ENCODE measurements at regions not wholly inside any gene's neighbourhood (a gene's known extent, or its start where the extent isn't known, plus 50 kb on each side); places are given as distances from the start of the nearest gene placed in this dataset.

- no peaks in the 10 kb centered on the region for H3K9me3 ChIP-seq (ENCODE audit: control extremely low read depth in 1 of 5, control insufficient read depth in 4 of 5, insufficient read depth in 2 of 5, low read depth in 1 of 5, low read length in 4 of 5)
- no peaks in the 10 kb centered on the region for H3K36me3 ChIP-seq (ENCODE audit: control insufficient read depth in 4 of 4, insufficient read depth in 4 of 4, low read length in 3 of 4)
- H3K4me1 ChIP-seq (ENCODE audit: control extremely low read depth in 1 of 4, control insufficient read depth in 4 of 4, insufficient read depth in 4 of 4, low read length in 3 of 4): no peaks in the 10 kb centered on the region
- POLR2A ChIA-PET: no interaction called here
- DNase-seq: no peak
- no peak overlapping the region for H3K27ac ChIP-seq (ENCODE audit: insufficient read depth in 1 of 2, low read depth in 1 of 2, low read length in 2 of 2, poor library complexity in 1 of 2, severe bottlenecking in 2 of 2)
- CTCF ChIA-PET: no interaction called here
- H3K4me3 ChIP-seq (ENCODE audit: control insufficient read depth in 1 of 7, extremely low read depth in 1 of 7, insufficient read depth in 4 of 7, low read depth in 2 of 7, low read length in 6 of 7): no peak overlapping the region
- H3K27me3 ChIP-seq (replicated peaks in 2 of 5; ENCODE audit: control insufficient read depth in 4 of 5, insufficient read depth in 5 of 5, low read length in 4 of 5): no peaks in the 10 kb centered on the region
Observed at GRCh38 chr4:65265526-65265925, 404.8 kb downstream of the EPHA5 start.

DNA sequence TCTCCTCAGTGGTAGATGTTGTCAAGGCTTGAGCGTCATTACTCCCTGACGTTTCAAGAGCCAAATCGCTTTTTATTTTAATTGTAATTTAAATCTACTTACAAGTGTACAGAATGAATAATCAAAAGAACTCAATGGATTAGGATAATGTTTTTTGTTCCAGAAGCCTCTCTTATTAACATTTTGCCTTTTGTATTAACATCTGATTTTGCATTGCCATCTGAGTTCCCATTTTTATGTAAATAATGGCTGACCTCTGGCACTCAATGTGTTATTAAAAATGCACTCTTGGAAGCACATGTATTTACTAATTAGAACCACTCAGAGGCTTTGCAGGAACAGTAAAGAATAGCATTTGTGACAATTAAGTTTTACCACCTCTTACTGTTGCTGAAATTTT, 411.0 kb downstream of the EPHA5 start:
- CTCF ChIA-PET: no interaction called here

DNA sequence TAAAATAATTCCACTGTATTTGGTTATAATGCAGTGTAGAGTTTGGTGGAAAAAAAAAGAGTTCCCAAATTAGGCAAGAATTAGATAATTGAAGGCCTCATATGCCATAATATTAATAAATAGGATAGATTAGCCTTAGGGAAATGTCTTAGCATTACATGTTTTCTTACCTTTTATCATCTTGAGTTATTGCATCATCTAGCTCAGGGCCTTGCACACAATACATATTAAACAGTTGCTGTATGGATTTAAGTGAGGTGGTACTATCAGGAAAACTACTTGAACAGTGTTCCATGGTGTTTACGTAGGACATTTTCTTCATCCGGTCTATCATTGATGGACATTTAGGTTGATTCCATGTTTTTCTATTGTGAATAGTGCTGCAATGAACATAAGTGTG, 419.4 kb downstream of the EPHA5 start:
- no peaks in the 10 kb centered on the region for H3K36me3 ChIP-seq (ENCODE audit: control insufficient read depth in 4 of 4, insufficient read depth in 4 of 4, low read length in 3 of 4)
- ChIA-PET POLR2A (no interaction called here), CTCF (no interaction called here)
- H3K4me3 ChIP-seq (ENCODE audit: control insufficient read depth in 1 of 7, extremely low read depth in 1 of 7, insufficient read depth in 4 of 7, low read depth in 2 of 7, low read length in 6 of 7): no peak overlapping the region
- H3K27me3 ChIP-seq (replicated peaks in 2 of 5; ENCODE audit: control insufficient read depth in 4 of 5, insufficient read depth in 5 of 5, low read length in 4 of 5): no peaks in the 10 kb centered on the region
- DNase-seq: no peak
- no peaks in the 10 kb centered on the region for H3K9me3 ChIP-seq (ENCODE audit: control extremely low read depth in 1 of 5, control insufficient read depth in 4 of 5, insufficient read depth in 2 of 5, low read depth in 1 of 5, low read length in 4 of 5)
- no peak overlapping the region for H3K27ac ChIP-seq (ENCODE audit: insufficient read depth in 1 of 2, low read depth in 1 of 2, low read length in 2 of 2, poor library complexity in 1 of 2, severe bottlenecking in 2 of 2)
- no CpG with 5 or more reads among the region's 2 CpGs for WGBS (ENCODE audit: insufficient coverage)
- H3K4me1 ChIP-seq (ENCODE audit: control extremely low read depth in 1 of 4, control insufficient read depth in 4 of 4, insufficient read depth in 4 of 4, low read length in 3 of 4): no peaks in the 10 kb centered on the region

More for the DNA sequence above, 411.0 kb downstream of the EPHA5 start:
- H3K9me3 ChIP-seq (ENCODE audit: control extremely low read depth in 1 of 5, control insufficient read depth in 4 of 5, insufficient read depth in 2 of 5, low read depth in 1 of 5, low read length in 4 of 5): no peaks in the 10 kb centered on the region
- H3K4me3 ChIP-seq (ENCODE audit: control insufficient read depth in 1 of 7, extremely low read depth in 1 of 7, insufficient read depth in 4 of 7, low read depth in 2 of 7, low read length in 6 of 7): no peak overlapping the region
- DNase-seq: no peak
- no peak overlapping the region for H3K27ac ChIP-seq (ENCODE audit: insufficient read depth in 1 of 2, low read depth in 1 of 2, low read length in 2 of 2, poor library complexity in 1 of 2, severe bottlenecking in 2 of 2)
- no peaks in the 10 kb centered on the region for H3K4me1 ChIP-seq (ENCODE audit: control extremely low read depth in 1 of 4, control insufficient read depth in 4 of 4, insufficient read depth in 4 of 4, low read length in 3 of 4)
- WGBS (ENCODE audit: insufficient coverage): no CpG with 5 or more reads among the region's 3 CpGs
- POLR2A ChIA-PET: no interaction called here
- no peaks in the 10 kb centered on the region for H3K27me3 ChIP-seq (replicated peaks in 2 of 5; ENCODE audit: control insufficient read depth in 4 of 5, insufficient read depth in 5 of 5, low read length in 4 of 5)
- H3K36me3 ChIP-seq (ENCODE audit: control insufficient read depth in 4 of 4, insufficient read depth in 4 of 4, low read length in 3 of 4): no peaks in the 10 kb centered on the region

DNA sequence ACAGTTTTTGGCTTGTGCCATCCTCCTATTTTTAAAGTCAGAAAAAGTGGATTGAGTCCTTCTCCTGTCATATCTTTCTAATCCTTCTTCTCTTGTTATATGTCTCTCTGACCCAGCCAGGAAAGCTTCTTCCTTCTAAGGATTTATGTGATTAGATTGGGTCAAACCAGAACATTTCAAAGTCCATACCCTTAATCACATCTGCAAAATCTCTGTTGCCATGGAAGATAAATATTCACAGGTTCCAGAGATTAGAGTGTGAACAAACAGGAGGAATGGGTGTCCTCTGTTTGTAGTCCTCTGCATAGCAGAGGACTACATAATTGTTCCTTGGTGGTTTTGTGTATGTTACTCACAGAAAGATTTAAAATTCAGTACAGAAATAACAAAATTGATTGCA, 421.2 kb downstream of the EPHA5 start:
- no peak for DNase-seq
- H3K4me3 ChIP-seq (ENCODE audit: control insufficient read depth in 1 of 7, extremely low read depth in 1 of 7, insufficient read depth in 4 of 7, low read depth in 2 of 7, low read length in 6 of 7): no peak overlapping the region
- no peaks in the 10 kb centered on the region for H3K4me1 ChIP-seq (ENCODE audit: control extremely low read depth in 1 of 4, control insufficient read depth in 4 of 4, insufficient read depth in 4 of 4, low read length in 3 of 4)
- H3K36me3 ChIP-seq (ENCODE audit: control insufficient read depth in 4 of 4, insufficient read depth in 4 of 4, low read length in 3 of 4): no peaks in the 10 kb centered on the region
- CTCF ChIA-PET: no interaction called here
- H3K27me3 ChIP-seq (replicated peaks in 2 of 5; ENCODE audit: control insufficient read depth in 4 of 5, insufficient read depth in 5 of 5, low read length in 4 of 5): no peaks in the 10 kb centered on the region
- no peak overlapping the region for H3K27ac ChIP-seq (ENCODE audit: insufficient read depth in 1 of 2, low read depth in 1 of 2, low read length in 2 of 2, poor library complexity in 1 of 2, severe bottlenecking in 2 of 2)
- H3K9me3 ChIP-seq (ENCODE audit: control extremely low read depth in 1 of 5, control insufficient read depth in 4 of 5, insufficient read depth in 2 of 5, low read depth in 1 of 5, low read length in 4 of 5): peaks cover 0 to 1% (median 0%) of the 10 kb centered on the region in 5 experiments
- POLR2A ChIA-PET: no interaction called here

GRCh38 chr4:65242156-65242846, 428.0 kb downstream of the EPHA5 start:
- H3K4me3 ChIP-seq (ENCODE audit: control insufficient read depth in 1 of 7, extremely low read depth in 1 of 7, insufficient read depth in 4 of 7, low read depth in 2 of 7, low read length in 6 of 7): no peak overlapping the region
- H3K9me3 ChIP-seq (ENCODE audit: control extremely low read depth in 1 of 5, control insufficient read depth in 4 of 5, insufficient read depth in 2 of 5, low read depth in 1 of 5, low read length in 4 of 5): peaks cover 0 to 1% (median 0%) of the 10 kb centered on the region in 5 experiments
- ChIA-PET CTCF (no interaction called here), POLR2A (no interaction called here)
- H3K27me3 ChIP-seq (replicated peaks in 2 of 5; ENCODE audit: control insufficient read depth in 4 of 5, insufficient read depth in 5 of 5, low read length in 4 of 5): no peaks in the 10 kb centered on the region
- H3K36me3 ChIP-seq (ENCODE audit: control insufficient read depth in 4 of 4, insufficient read depth in 4 of 4, low read length in 3 of 4): no peaks in the 10 kb centered on the region
- no peak for DNase-seq
- H3K27ac ChIP-seq (ENCODE audit: insufficient read depth in 1 of 2, low read depth in 1 of 2, low read length in 2 of 2, poor library complexity in 1 of 2, severe bottlenecking in 2 of 2): no peak overlapping the region
- WGBS (ENCODE audit: insufficient coverage): 93% methylated on average over 12 of the region's 16 CpGs
- H3K4me1 ChIP-seq (ENCODE audit: control extremely low read depth in 1 of 4, control insufficient read depth in 4 of 4, insufficient read depth in 4 of 4, low read length in 3 of 4): no peaks in the 10 kb centered on the region

GRCh38 chr4:65241257-65241997, 428.9 kb downstream of the EPHA5 start:
- Histone ChIP-seq H3K36me3 (ENCODE audit: control insufficient read depth in 4 of 4, insufficient read depth in 4 of 4, low read length in 3 of 4) (no peaks in the 10 kb centered on the region), H3K9me3 (ENCODE audit: control extremely low read depth in 1 of 5, control insufficient read depth in 4 of 5, insufficient read depth in 2 of 5, low read depth in 1 of 5, low read length in 4 of 5) (peaks cover 0 to 1% (median 0%) of the 10 kb centered on the region in 5 experiments), H3K4me3 (ENCODE audit: control insufficient read depth in 1 of 7, extremely low read depth in 1 of 7, insufficient read depth in 4 of 7, low read depth in 2 of 7, low read length in 6 of 7) (no peak overlapping the region), H3K4me1 (ENCODE audit: control extremely low read depth in 1 of 4, control insufficient read depth in 4 of 4, insufficient read depth in 4 of 4, low read length in 3 of 4) (no peaks in the 10 kb centered on the region), H3K27me3 (replicated peaks in 2 of 5; ENCODE audit: control insufficient read depth in 4 of 5, insufficient read depth in 5 of 5, low read length in 4 of 5) (no peaks in the 10 kb centered on the region), H3K27ac (ENCODE audit: insufficient read depth in 1 of 2, low read depth in 1 of 2, low read length in 2 of 2, poor library complexity in 1 of 2, severe bottlenecking in 2 of 2) (no peak overlapping the region)
- ChIA-PET CTCF (no interaction called here), POLR2A (no interaction called here)
- DNase-seq: no peak
- 97% methylated on average over 21 of the region's 26 CpGs for WGBS (ENCODE audit: insufficient coverage)

DNA sequence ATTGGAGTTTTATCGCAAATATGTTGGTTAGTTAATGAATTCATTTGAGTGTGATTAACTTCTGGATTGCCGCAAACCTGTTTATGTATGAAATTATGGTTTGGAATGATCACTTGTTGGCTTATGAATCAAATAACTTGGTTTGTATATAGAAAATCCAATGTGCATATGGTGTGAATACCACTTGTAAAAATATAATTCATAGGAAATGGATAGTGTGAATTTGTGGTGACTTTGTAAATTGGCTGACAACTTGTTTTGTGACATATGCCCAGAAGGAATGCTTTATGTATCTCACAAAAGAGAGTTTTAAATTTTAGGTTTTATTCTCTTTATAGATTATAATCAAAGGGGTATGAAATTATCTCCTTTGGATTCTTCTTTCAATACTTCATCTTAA, 436.2 kb downstream of the EPHA5 start:
- Histone ChIP-seq H3K27ac (ENCODE audit: insufficient read depth in 1 of 2, low read depth in 1 of 2, low read length in 2 of 2, poor library complexity in 1 of 2, severe bottlenecking in 2 of 2) (no peak overlapping the region), H3K27me3 (replicated peaks in 2 of 5; ENCODE audit: control insufficient read depth in 4 of 5, insufficient read depth in 5 of 5, low read length in 4 of 5) (no peaks in the 10 kb centered on the region), H3K4me1 (ENCODE audit: control extremely low read depth in 1 of 4, control insufficient read depth in 4 of 4, insufficient read depth in 4 of 4, low read length in 3 of 4) (no peaks in the 10 kb centered on the region), H3K4me3 (ENCODE audit: control insufficient read depth in 1 of 7, extremely low read depth in 1 of 7, insufficient read depth in 4 of 7, low read depth in 2 of 7, low read length in 6 of 7) (no peak overlapping the region), H3K9me3 (ENCODE audit: control extremely low read depth in 1 of 5, control insufficient read depth in 4 of 5, insufficient read depth in 2 of 5, low read depth in 1 of 5, low read length in 4 of 5) (no peaks in the 10 kb centered on the region), H3K36me3 (ENCODE audit: control insufficient read depth in 4 of 4, insufficient read depth in 4 of 4, low read length in 3 of 4) (no peaks in the 10 kb centered on the region)
- 92% methylated on average over 2 of the region's 2 CpGs for WGBS (ENCODE audit: insufficient coverage)
- CTCF ChIA-PET: no interaction called here
- DNase-seq: no peak
- POLR2A ChIA-PET: no interaction called here

All from common myeloid progenitor, CD34-positive (primary cell).